Endothelial cell of umbilical vein (primary cell): ENCODE measurements at regions not wholly inside any gene's neighbourhood (a gene's known extent, or its start where the extent isn't known, plus 50 kb on each side); places are given as distances from the start of the nearest gene placed in this dataset.

ENCODE experiments used
- BruUV-seq: library from RNA; stranded (reverse); fragments of 400-500 nt; replicated peaks from 2 replicates; lab custom pipeline; 2021; lab: Mats Ljungman, UMichigan
- CTCF ChIA-PET: fragments of 300-600, 350-600 bp; sonication (Branson Sonifier 250); formaldehyde crosslinking; loops from one replicate; lab custom pipeline; 2021; ENCODE audit warnings: antibody characterized with exemption, inconsistent platforms; lab: Charles Lee
- POLR2A ChIA-PET: fragments of 300-600, 350-600 bp; sonication (Branson Sonifier 250); formaldehyde crosslinking; loops from one replicate; lab custom pipeline; 2021; ENCODE audit warnings: antibody characterized with exemption, inconsistent platforms; lab: Charles Lee
- DNase-seq: peaks from one replicate; pipeline ENCODE4 v3.0.0-alpha.2; 2011; ENCODE audit warnings: low read depth, low spot score
- FAIRE-seq: peaks from 2 replicates; lab custom pipeline; 2011; peaks lifted over from hg19 to GRCh38; lab: Jason Lieb, UNC
- H2AFZ ChIP-seq: 2 replicates; pipeline ENCODE4 v1.6.0; 2012; ENCODE audit warnings: low read depth, low read length, control low read depth, inconsistent platforms
- H3K27ac ChIP-seq: 2 replicates; pipeline ENCODE4 v1.5.1; 2011; ENCODE audit warnings: low read depth, mild to moderate bottlenecking, control low read depth, low read length, moderate library complexity; ENCODE audit not compliant: insufficient read depth
- H3K27me3 ChIP-seq, 2 experiments: 2 replicates each; pipeline versions ENCODE4 v1.6.0 to v1.6.1; 2011; ENCODE audit warnings: low read length in 2 of 2, mixed read lengths in 1 of 2; ENCODE audit not compliant: control insufficient read depth in 2 of 2, insufficient read depth in 2 of 2
- H3K36me3 ChIP-seq, 2 experiments: 2 replicates in 1 of 2; 3 replicates in 1 of 2; pipeline ENCODE4 v1.5.1; 2011; ENCODE audit warnings: low read length in 2 of 2, mild to moderate bottlenecking in 1 of 2, moderate library complexity in 1 of 2; ENCODE audit not compliant: control insufficient read depth in 2 of 2, insufficient read depth in 2 of 2; ENCODE audit errors: extremely low read depth in 1 of 2
- H3K4me1 ChIP-seq: 3 replicates; pipeline ENCODE4 v1.5.1; 2011; ENCODE audit warnings: mild to moderate bottlenecking, low read length; ENCODE audit not compliant: control insufficient read depth, insufficient read depth; ENCODE audit errors: extremely low read depth
- H3K4me2 ChIP-seq: 2 replicates; pipeline ENCODE4 v1.6.1; 2011; ENCODE audit warnings: low read length, control low read depth, mixed read lengths; ENCODE audit not compliant: insufficient read depth
- H3K4me3 ChIP-seq, 3 experiments: fragments of 200-600 bp in 1 of 3; sonication (generic), shearing (Covaris generic) in 1 of 3; replicated peaks in 1 of 3; 2 replicates each; pipeline ENCODE4 v1.5.1; 2011 to 2016; ENCODE audit warnings: control low read depth in 3 of 3, low read length in 3 of 3, mild to moderate bottlenecking in 2 of 3, inconsistent platforms in 1 of 3, low read depth in 1 of 3, moderate library complexity in 1 of 3; ENCODE audit not compliant: insufficient read depth in 1 of 3
- H3K79me2 ChIP-seq: 2 replicates; pipeline ENCODE4 v1.6.0; 2012; ENCODE audit warnings: low read length, inconsistent platforms; ENCODE audit not compliant: control insufficient read depth, insufficient read depth
- H3K9ac ChIP-seq: replicated peaks from 2 replicates; pipeline ENCODE3; 2011; ENCODE audit warnings: low read length, control low read depth; ENCODE audit not compliant: insufficient read depth; ENCODE audit errors: extremely low read depth
- H3K9me1 ChIP-seq: replicated peaks from 3 replicates; pipeline ENCODE4 v1.6.0; 2011; ENCODE audit warnings: mild to moderate bottlenecking, low read length; ENCODE audit not compliant: control insufficient read depth, insufficient read depth; ENCODE audit errors: extremely low read depth
- H3K9me3 ChIP-seq: replicated peaks from 2 replicates; pipeline ENCODE4 v1.5.1; 2012; ENCODE audit warnings: low read length, inconsistent platforms; ENCODE audit not compliant: control insufficient read depth, insufficient read depth
- H4K20me1 ChIP-seq: replicated peaks from 2 replicates; pipeline ENCODE3; 2011; ENCODE audit warnings: mild to moderate bottlenecking, low read length; ENCODE audit not compliant: control insufficient read depth, insufficient read depth; ENCODE audit errors: extremely low read depth
- CTCF ChIP-seq, 2 donors: IDR thresholded peaks; 1 replicate in 1 of 2; 2 replicates in 1 of 2; pipeline ENCODE4 v1.5.1; 2011; ENCODE audit warnings: low read length in 2 of 2, mild to moderate bottlenecking in 2 of 2, moderate library complexity in 2 of 2, control low read depth in 1 of 2, inconsistent platforms in 1 of 2, low read depth in 1 of 2; ENCODE audit not compliant: insufficient read depth in 1 of 2; ENCODE audit errors: extremely low read depth in 1 of 2
- EZH2 ChIP-seq: IDR thresholded peaks from 2 replicates; pipeline ENCODE4 v1.6.1; 2012; ENCODE audit warnings: borderline replicate concordance, low read depth, mild to moderate bottlenecking, moderate library complexity, low read length, inconsistent platforms; ENCODE audit not compliant: severe bottlenecking
- FOS ChIP-seq: IDR thresholded peaks from 2 replicates; pipeline ENCODE4 v1.6.1; 2011; ENCODE audit warnings: mild to moderate bottlenecking, low read length, moderate library complexity, borderline replicate concordance; ENCODE audit not compliant: insufficient read depth
- GATA2 ChIP-seq: IDR thresholded peaks from 2 replicates; pipeline ENCODE4 v1.7.0; 2011; ENCODE audit warnings: low read depth, mild to moderate bottlenecking, moderate library complexity, mixed read lengths, low read length; ENCODE audit not compliant: insufficient read length, insufficient read depth
- JUN ChIP-seq: IDR thresholded peaks from 2 replicates; pipeline ENCODE4 v1.6.1; 2011; ENCODE audit warnings: borderline replicate concordance, low read depth; ENCODE audit not compliant: insufficient read length, insufficient read depth
- MAX ChIP-seq: IDR thresholded peaks from 2 replicates; pipeline ENCODE4 v1.6.1; 2011; ENCODE audit not compliant: insufficient read depth, insufficient read length
- MYC ChIP-seq: IDR thresholded peaks from one replicate; pipeline ENCODE4 v1.6.1; 2011; ENCODE audit warnings: mild to moderate bottlenecking, low read depth, low read length
- POLR2A ChIP-seq: IDR thresholded peaks from 2 replicates; pipeline ENCODE4 v1.6.1; 2012; ENCODE audit warnings: low read depth, mild to moderate bottlenecking, control low read depth, low read length
- POLR2AphosphoS5 ChIP-seq: IDR thresholded peaks from 2 replicates; pipeline ENCODE4 v1.6.1; 2012; ENCODE audit warnings: low read depth, mild to moderate bottlenecking, control low read depth, low read length, moderate library complexity; ENCODE audit not compliant: insufficient read depth
- dilution Hi-C: fragments of 300-500 bp; cut with MboI; formaldehyde crosslinking; loops from one replicate; pipeline ENCODE4 v1.15.0; 2019; ENCODE audit warnings: low sequenced_read_pairs; ENCODE audit not compliant: extremely low pct_ligation_motif_present
- intact Hi-C: fragments of 100-400 bp; cut with micrococcal nuclease; formaldehyde crosslinking; loops from one replicate; pipeline ENCODE4 v1.10.0; 2022

GRCh38 chr12:19804737-19805136 lies 365.4 kb downstream of the AEBP2 start:
- H3K9ac ChIP-seq: no peak overlapping the region
- no TSS peak for BruUV-seq
- no peaks in the 10 kb centered on the region for H3K9me3 ChIP-seq
- POLR2A ChIA-PET: no interaction called here
- no peaks in the 10 kb centered on the region for H3K27me3 ChIP-seq
- no peaks in the 10 kb centered on the region for H3K79me2 ChIP-seq
- peaks cover 17% of the 10 kb centered on the region for H3K4me1 ChIP-seq
- intact Hi-C loops (loop anchor here (5.0 to 10.0 kb wide), 2 partner anchors 47 to 230 kb away; no protein-coding TSS in a partner anchor), dilution Hi-C loops (no loop called here)
- no peaks in the 10 kb centered on the region for H4K20me1 ChIP-seq
- FAIRE-seq: no peak
- CTCF ChIA-PET: no interaction called here
- H3K4me3 ChIP-seq: no peak overlapping the region
- TF ChIP-seq FOS (no peak), JUN (no peak), POLR2A (no peak), MYC (no peak), EZH2 (no peak), CTCF (IDR thresholded peaks at IDR 0.05; ENCODE audit: extremely low read depth in 1 of 2, insufficient read depth in 1 of 2, low read depth in 1 of 2, low read length in 2 of 2) (no peak), MAX (no peak), GATA2 (no peak), POLR2AphosphoS5 (no peak)
- H2AFZ ChIP-seq: no peak overlapping the region
- peaks cover 2% of the 10 kb centered on the region for H3K9me1 ChIP-seq
- no peak overlapping the region for H3K4me2 ChIP-seq
- DNase-seq: no peak
- H3K27ac ChIP-seq: no peak overlapping the region
- H3K36me3 ChIP-seq: no peaks in the 10 kb centered on the region
